Mucosa of descending colon (tissue), 3 donors: ENCODE measurements at regions not wholly inside any gene's neighbourhood (a gene's known extent, or its start where the extent isn't known, plus 50 kb on each side); places are given as distances from the start of the nearest gene placed in this dataset.

Experiments
- ATAC-seq: fragments of 200-7000 bp; cut with Tn5 transposase; one replicate; pipeline ENCODE4 v1.9.1; 2020; ENCODE audit warnings: mild to moderate bottlenecking, moderate library complexity
- DNase-seq, 3 donors: peaks; one replicate each; pipeline ENCODE4 v3.0.0-alpha.2; 2020
- H3K36me3 ChIP-seq: fragments of 200-600 bp; one replicate; pipeline ENCODE4 v1.8.0; 2021; ENCODE audit warnings: low read depth, mild to moderate bottlenecking
- H3K4me1 ChIP-seq: fragments of 200-600 bp; one replicate; pipeline ENCODE4 v1.8.0; 2021; ENCODE audit warnings: low read depth, mild to moderate bottlenecking
- H3K4me3 ChIP-seq: fragments of 200-600 bp; one replicate; pipeline ENCODE4 v1.8.0; 2021; ENCODE audit warnings: mild to moderate bottlenecking
- H3K9me3 ChIP-seq: fragments of 200-600 bp; one replicate; pipeline ENCODE4 v1.8.0; 2021; ENCODE audit warnings: mild to moderate bottlenecking
- CTCF ChIP-seq: fragments of 200-600 bp; IDR thresholded peaks from one replicate; pipeline ENCODE4 v1.8.0; 2022; ENCODE audit warnings: antibody characterized with exemption, mild to moderate bottlenecking
- intact Hi-C, 2 donors: fragments of 100-400 bp; cut with DNase I in 1 of 2; cut with micrococcal nuclease in 1 of 2; formaldehyde crosslinking; loops; one replicate each; pipeline versions ENCODE4 v1.11.0 to v1.11.1; 2022; cut with DNase I, micrococcal nuclease
- donor health status: DM: no; HTN: no; CAD: no; lungs with moderate emphysema.
- donor health status: DM: no; HTN: no; CAD: no.
- donor health status: DM: no; HTN: yes; CAD: no.

- no peaks in the 10 kb centered on the region for H3K9me3 ChIP-seq
- TF ChIP-seq CTCF = no peak
- H3K4me1 ChIP-seq = no peaks in the 10 kb centered on the region
- DNase-seq (no peak), ATAC-seq (no peak)
- H3K4me3 ChIP-seq = no peak overlapping the region
- no peaks in the 10 kb centered on the region for H3K36me3 ChIP-seq
- intact Hi-C loops = no loop called here
Observed at GRCh38 chr9:87140142-87140541, 192.8 kb upstream of the GAS1 start.

- Histone ChIP-seq H3K36me3 (no peaks in the 10 kb centered on the region), H3K9me3 (no peaks in the 10 kb centered on the region), H3K4me1 (no peaks in the 10 kb centered on the region), H3K4me3 (no peak overlapping the region)
- intact Hi-C loops = no loop called here
- TF ChIP-seq CTCF = no peak
- DNase-seq = no peak
- ATAC-seq = no peak
Observed at GRCh38 chr9:87140605-87141109, 193.4 kb upstream of the GAS1 start.

- no peak for ATAC-seq
- H3K36me3 ChIP-seq = no peaks in the 10 kb centered on the region
- TF ChIP-seq CTCF = no peak
- no peak for DNase-seq
- no peaks in the 10 kb centered on the region for H3K9me3 ChIP-seq
- intact Hi-C loops = no loop called here
- H3K4me1 ChIP-seq = no peaks in the 10 kb centered on the region
- no peak overlapping the region for H3K4me3 ChIP-seq
Observed at GRCh38 chr9:87141124-87141523, 193.8 kb upstream of the GAS1 start.

GRCh38 chr9:87146933-87147332 is 199.6 kb upstream of the GAS1 start:
- ATAC-seq = no peak
- intact Hi-C loops = no loop called here
- H3K4me3 ChIP-seq = no peak overlapping the region

GRCh38 chr9:87147839-87148238 is 200.5 kb upstream of the GAS1 start:
- no peaks in the 10 kb centered on the region for H3K4me1 ChIP-seq
- ATAC-seq = no peak
- H3K4me3 ChIP-seq = no peak overlapping the region
- no peaks in the 10 kb centered on the region for H3K9me3 ChIP-seq
- H3K36me3 ChIP-seq = no peaks in the 10 kb centered on the region
- intact Hi-C loops = no loop called here
- DNase-seq = no peak
- TF ChIP-seq CTCF = no peak

More at GRCh38 chr9:87146933-87147332, 199.6 kb upstream of the GAS1 start:
- no peaks in the 10 kb centered on the region for H3K4me1 ChIP-seq
- H3K9me3 ChIP-seq = no peaks in the 10 kb centered on the region
- no peak for DNase-seq
- no peak for TF ChIP-seq CTCF
- no peaks in the 10 kb centered on the region for H3K36me3 ChIP-seq
